Urinary bladder (tissue), 3 donors: ENCODE measurements at regions not wholly inside any gene's neighbourhood (a gene's known extent, or its start where the extent isn't known, plus 50 kb on each side); places are given as distances from the start of the nearest gene placed in this dataset.
"Not testable (repeated sequence)": the region's sequence is repeated elsewhere in the genome, so short reads cannot be mapped to it uniquely, and the experiment has no call there.

ENCODE experiments used
- DNase-seq: peaks from one replicate; pipeline ENCODE4 v3.0.0-alpha.2; 2015; ENCODE audit errors: extremely low spot score
- H3K27ac ChIP-seq: one replicate; pipeline ENCODE4 v1.5.1; 2013; ENCODE audit warnings: low read depth, mild to moderate bottlenecking, moderate library complexity
- H3K36me3 ChIP-seq: one replicate; pipeline ENCODE4 v1.6.1; 2013; ENCODE audit warnings: mild to moderate bottlenecking, moderate library complexity; ENCODE audit not compliant: insufficient read depth
- H3K4me1 ChIP-seq: one replicate; pipeline ENCODE4 v1.6.1; 2013; ENCODE audit warnings: mild to moderate bottlenecking, moderate library complexity; ENCODE audit not compliant: insufficient read depth
- H3K4me3 ChIP-seq: one replicate; pipeline ENCODE4 v1.5.1; 2013; ENCODE audit warnings: low read depth, low read length
- WGBS: extraction: QIAGEN DNeasy Blood & Tissue Kit; methylation state at CpG from one replicate; pipeline ENCODE4 v1.1.7; 2013; 5-methylcytosine and 5-hydroxymethylcytosine counted together
- donor health status: healthy with polysubstance abuse.
- donor health status: healthy.

DNA sequence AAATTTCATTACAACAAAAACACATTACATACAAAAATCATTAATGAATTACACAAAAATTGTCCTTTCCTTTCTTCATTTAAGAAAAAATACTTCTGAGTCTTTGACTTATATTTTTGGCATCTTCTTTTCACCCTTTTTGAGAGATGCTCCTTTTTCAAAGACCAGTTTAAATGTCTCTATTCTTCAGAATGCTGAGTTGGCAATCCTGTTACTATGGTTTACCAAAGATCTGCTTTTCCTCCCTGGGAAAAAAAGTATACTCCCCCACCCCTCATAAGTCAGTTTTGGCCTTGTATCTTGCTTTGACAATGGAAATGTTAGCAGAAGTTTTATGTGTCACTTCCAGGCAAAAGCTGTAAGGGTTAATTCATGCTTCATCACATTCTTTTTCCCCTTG lies 198.4 kb upstream of the GRM3 start:
- Histone ChIP-seq H3K36me3 (no peaks in the 10 kb centered on the region), H3K4me1 (no peaks in the 10 kb centered on the region), H3K4me3 (no peak overlapping the region), H3K27ac (peak overlapping the region; percentile 23)
- DNase-seq = no peak

GRCh38 chr7:86444245-86444644 lies 199.5 kb upstream of the GRM3 start:
- Histone ChIP-seq H3K4me1 (no peaks in the 10 kb centered on the region), H3K27ac (no peak overlapping the region), H3K4me3 (no peak overlapping the region), H3K36me3 (no peaks in the 10 kb centered on the region)
- WGBS = 89% methylated on average over 2 of the region's 2 CpGs
- DNase-seq = no peak

- not testable (repeated sequence) for H3K27ac ChIP-seq, H3K4me1 ChIP-seq, H3K36me3 ChIP-seq, H3K4me3 ChIP-seq, DNase-seq
- WGBS = 92% methylated on average over 29 of the region's 29 CpGs
Measured at GRCh38 chr7:86440420-86440819, 203.3 kb upstream of the GRM3 start.

DNA sequence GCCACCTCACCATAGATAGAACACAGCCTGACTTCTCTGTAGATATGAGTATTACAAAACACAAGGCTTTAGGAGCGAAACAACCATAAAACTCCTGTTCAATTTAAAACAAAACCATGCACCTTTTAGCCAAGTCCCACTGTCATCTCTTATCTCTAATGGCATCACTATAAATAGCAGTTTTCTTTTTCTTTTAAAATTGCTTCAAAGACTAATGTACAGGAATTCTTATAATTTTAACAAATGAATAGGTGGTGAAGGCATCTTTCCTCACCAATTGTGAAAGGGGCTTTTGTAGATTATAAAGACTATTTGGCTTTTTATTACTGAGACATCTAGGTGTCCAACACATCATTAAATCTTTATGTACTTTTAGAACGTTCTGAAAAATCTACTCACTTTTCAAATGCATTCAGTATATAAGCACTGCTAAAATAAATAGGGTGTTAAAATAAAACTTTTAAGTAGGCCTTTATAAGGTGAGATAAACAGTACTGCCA lies 205.7 kb upstream of the GRM3 start:
- Histone ChIP-seq H3K27ac (no peak overlapping the region), H3K36me3 (no peaks in the 10 kb centered on the region), H3K4me3 (no peak overlapping the region), H3K4me1 (no peaks in the 10 kb centered on the region)
- no peak for DNase-seq
- WGBS = 20% methylated on average over 2 of the region's 2 CpGs

- no peaks in the 10 kb centered on the region for H3K36me3 ChIP-seq
- DNase-seq = no peak
- WGBS = 66% methylated on average over 4 of the region's 4 CpGs
Measured at GRCh38 chr7:86431761-86432160, 211.9 kb upstream of the GRM3 start.

GRCh38 chr7:86411814-86412213 lies 231.9 kb upstream of the GRM3 start:
- Histone ChIP-seq H3K4me3 (no peak overlapping the region), H3K4me1 (no peaks in the 10 kb centered on the region), H3K27ac (no peak overlapping the region), H3K36me3 (no peaks in the 10 kb centered on the region)
- 38% methylated on average over 2 of the region's 2 CpGs for WGBS
- no peak for DNase-seq

More at GRCh38 chr7:86431761-86432160, 211.9 kb upstream of the GRM3 start:
- Histone ChIP-seq H3K27ac (no peak overlapping the region), H3K4me3 (no peak overlapping the region), H3K4me1 (no peaks in the 10 kb centered on the region)

DNA sequence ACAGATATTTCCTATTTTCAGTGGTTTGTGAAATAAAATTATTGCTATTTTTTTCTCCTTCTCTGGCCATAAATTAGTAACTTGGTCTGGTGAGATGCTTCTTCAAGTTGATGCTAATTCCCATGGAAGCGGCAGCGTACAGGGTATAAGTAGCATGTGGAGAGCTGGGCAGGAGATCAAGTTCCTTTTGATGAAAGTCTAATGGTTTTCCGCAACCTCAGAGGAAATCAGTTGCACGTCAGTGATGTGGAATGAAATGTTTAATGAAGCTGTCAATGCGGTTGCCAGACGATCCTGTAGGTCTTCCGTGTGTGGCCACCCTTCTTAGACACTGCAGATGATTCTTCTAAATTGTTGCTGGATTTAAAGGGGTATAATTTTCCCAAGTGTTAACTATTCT lies 236.4 kb upstream of the GRM3 start:
- WGBS = 74% methylated on average over 7 of the region's 7 CpGs
- Histone ChIP-seq H3K4me3 (no peak overlapping the region), H3K36me3 (no peaks in the 10 kb centered on the region), H3K4me1 (no peaks in the 10 kb centered on the region), H3K27ac (no peak overlapping the region)
- no peak for DNase-seq

DNA sequence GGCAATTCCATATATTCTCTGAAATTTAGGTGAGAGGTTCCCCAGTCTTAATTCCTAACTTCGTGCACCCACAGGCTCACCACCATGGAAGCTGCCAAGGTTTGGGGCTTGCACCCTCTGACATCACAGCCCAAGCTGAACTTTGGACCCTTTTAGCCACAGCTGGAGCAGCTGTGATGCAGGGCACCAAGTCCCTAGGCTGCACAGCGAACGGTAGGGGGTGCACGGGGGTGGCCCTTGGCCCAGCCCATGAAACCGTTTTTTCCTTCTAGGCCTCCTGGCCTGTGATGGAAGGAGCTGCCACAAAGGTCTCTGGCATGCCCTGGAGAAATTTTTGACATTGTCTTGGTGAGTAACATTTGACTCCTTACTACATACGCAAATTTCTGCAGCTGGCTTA lies 251.9 kb upstream of the GRM3 start:
- no peak for DNase-seq
- Histone ChIP-seq H3K4me1 (no peaks in the 10 kb centered on the region), H3K36me3 (no peaks in the 10 kb centered on the region), H3K4me3 (no peak overlapping the region), H3K27ac (no peak overlapping the region)
- 69% methylated on average over 6 of the region's 6 CpGs for WGBS

GRCh38 chr7:86375602-86376001 lies 268.1 kb upstream of the GRM3 start:
- H3K36me3 ChIP-seq, H3K4me1 ChIP-seq, H3K27ac ChIP-seq, H3K4me3 ChIP-seq, DNase-seq: not testable (repeated sequence)
- WGBS = 90% methylated on average over 10 of the region's 10 CpGs

DNA sequence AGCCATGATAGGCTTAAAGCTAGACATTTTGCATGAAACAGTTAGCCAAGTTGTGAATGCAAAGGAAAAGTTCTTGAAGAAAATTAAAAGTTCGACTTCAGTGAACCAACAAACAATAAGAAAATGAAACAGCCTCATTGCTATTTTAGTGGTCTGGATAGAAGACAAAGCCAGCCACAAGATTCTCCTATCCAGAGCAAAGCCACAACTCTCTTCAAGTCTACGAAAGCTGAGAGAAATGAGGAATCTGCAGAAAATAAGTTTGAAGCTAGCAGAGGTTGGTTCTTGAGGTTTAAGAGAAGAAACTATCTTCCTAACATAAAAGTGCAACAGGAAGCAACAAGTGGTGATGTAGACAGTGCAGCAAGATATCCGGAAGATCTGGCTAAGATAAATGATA lies 271.4 kb upstream of the GRM3 start:
- Histone ChIP-seq H3K27ac (no peak overlapping the region), H3K36me3 (no peaks in the 10 kb centered on the region), H3K4me1 (no peaks in the 10 kb centered on the region), H3K4me3 (no peak overlapping the region)
- WGBS = 76% methylated on average over 3 of the region's 3 CpGs
- no peak for DNase-seq

- no peak for DNase-seq
- H3K36me3 ChIP-seq = no peaks in the 10 kb centered on the region
- no peak overlapping the region for H3K4me3 ChIP-seq
- H3K27ac ChIP-seq = no peak overlapping the region
- H3K4me1 ChIP-seq = no peaks in the 10 kb centered on the region
Measured at GRCh38 chr7:86366946-86367345, 276.8 kb upstream of the GRM3 start.

- H3K4me1 ChIP-seq, DNase-seq, H3K4me3 ChIP-seq, H3K36me3 ChIP-seq, H3K27ac ChIP-seq: not testable (repeated sequence)
- 80% methylated on average over 14 of the region's 14 CpGs for WGBS
Measured at GRCh38 chr7:86340407-86340806, 303.3 kb upstream of the GRM3 start.

DNA sequence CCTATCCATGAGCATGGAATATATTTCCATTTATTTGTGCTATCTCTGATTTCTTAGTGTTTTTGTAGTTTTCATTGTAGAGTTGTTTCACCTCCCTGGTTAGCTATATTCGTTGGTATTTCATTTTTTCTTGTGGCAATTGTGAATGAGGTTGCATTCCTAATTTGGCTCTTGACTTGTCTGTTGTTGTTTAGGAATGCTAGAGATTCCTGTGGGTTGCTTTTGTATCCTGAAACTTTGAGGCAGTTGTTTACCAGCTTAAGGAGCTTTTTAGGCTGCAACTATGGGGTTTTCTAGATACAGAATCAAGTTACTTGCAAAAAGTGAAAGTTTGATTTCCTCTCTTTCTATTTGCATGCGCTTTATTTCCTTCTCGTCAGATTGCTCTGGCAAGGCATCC lies 304.7 kb upstream of the GRM3 start:
- Histone ChIP-seq H3K27ac (no peak overlapping the region), H3K36me3 (no peaks in the 10 kb centered on the region), H3K4me1 (no peaks in the 10 kb centered on the region), H3K4me3 (no peak overlapping the region)
- WGBS = 74% methylated on average over 3 of the region's 3 CpGs
- DNase-seq = no peak

- Histone ChIP-seq H3K4me1 (no peaks in the 10 kb centered on the region), H3K27ac (no peak overlapping the region), H3K4me3 (no peak overlapping the region), H3K36me3 (no peaks in the 10 kb centered on the region)
- 2% methylated on average over 1 of the region's 1 CpG for WGBS
- DNase-seq = no peak
Measured at GRCh38 chr7:86328801-86329433, 314.8 kb upstream of the GRM3 start.

GRCh38 chr7:86326847-86327246 lies 316.9 kb upstream of the GRM3 start:
- Histone ChIP-seq H3K27ac (no peak overlapping the region), H3K4me1 (no peaks in the 10 kb centered on the region), H3K36me3 (no peaks in the 10 kb centered on the region), H3K4me3 (no peak overlapping the region)
- no peak for DNase-seq
